OCI-LY3 (cell line): ENCODE measurements at regions not wholly inside any gene's neighbourhood (a gene's known extent, or its start where the extent isn't known, plus 50 kb on each side); places are given as distances from the start of the nearest gene placed in this dataset.

Experiments used
- EZH2phosphoT487 ChIP-seq: fragments of 200-600 bp; shearing (Covaris generic); IDR thresholded peaks from 2 replicates; pipeline ENCODE4 v1.6.1; 2018; ENCODE audit warnings: antibody characterized with exemption, mixed run types, low read depth
- TF ChIP-seq, protein P1 (sequence below): fragments of 200-600, 300-600 bp; sonication (generic); IDR thresholded peaks from 2 replicates; pipeline ENCODE4 v1.5.1; 2014; ENCODE audit warnings: antibody characterized with exemption, low read length, low read depth

DNA sequence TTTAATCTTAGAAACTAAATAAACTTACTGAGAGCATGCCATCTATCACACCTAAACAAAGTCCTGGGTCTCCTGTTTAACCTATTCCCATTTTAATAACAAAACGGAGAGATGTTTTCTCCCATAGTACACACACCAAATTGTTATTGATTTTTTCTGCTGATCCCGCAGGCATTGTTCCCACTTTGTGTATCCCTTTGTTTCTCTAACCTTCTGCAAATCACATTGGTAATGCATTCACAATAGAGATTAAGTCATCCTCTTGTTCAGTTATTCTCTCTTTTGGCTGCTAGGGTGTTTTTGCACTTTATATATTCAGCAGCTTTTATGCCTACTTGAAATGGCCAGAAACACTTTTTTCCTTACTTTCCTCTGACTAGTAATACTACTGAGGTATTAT is 1071.9 kb upstream of the CDH2 start:
- TF ChIP-seq, protein P1, sequence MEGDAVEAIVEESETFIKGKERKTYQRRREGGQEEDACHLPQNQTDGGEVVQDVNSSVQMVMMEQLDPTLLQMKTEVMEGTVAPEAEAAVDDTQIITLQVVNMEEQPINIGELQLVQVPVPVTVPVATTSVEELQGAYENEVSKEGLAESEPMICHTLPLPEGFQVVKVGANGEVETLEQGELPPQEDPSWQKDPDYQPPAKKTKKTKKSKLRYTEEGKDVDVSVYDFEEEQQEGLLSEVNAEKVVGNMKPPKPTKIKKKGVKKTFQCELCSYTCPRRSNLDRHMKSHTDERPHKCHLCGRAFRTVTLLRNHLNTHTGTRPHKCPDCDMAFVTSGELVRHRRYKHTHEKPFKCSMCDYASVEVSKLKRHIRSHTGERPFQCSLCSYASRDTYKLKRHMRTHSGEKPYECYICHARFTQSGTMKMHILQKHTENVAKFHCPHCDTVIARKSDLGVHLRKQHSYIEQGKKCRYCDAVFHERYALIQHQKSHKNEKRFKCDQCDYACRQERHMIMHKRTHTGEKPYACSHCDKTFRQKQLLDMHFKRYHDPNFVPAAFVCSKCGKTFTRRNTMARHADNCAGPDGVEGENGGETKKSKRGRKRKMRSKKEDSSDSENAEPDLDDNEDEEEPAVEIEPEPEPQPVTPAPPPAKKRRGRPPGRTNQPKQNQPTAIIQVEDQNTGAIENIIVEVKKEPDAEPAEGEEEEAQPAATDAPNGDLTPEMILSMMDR = no peak
- TF ChIP-seq EZH2phosphoT487 = no peak
